GM23338 (cell line): ENCODE measurements at regions not wholly inside any gene's neighbourhood (a gene's known extent, or its start where the extent isn't known, plus 50 kb on each side); places are given as distances from the start of the nearest gene placed in this dataset.

Experiments used
- ATAC-seq: fragments of 200-7000 bp; cut with Tn5 transposase; 3 replicates; pipeline ENCODE4 v1.9.1; 2020
- DNase-seq: peaks from one replicate; pipeline ENCODE4 v3.0.0-alpha.2; 2015; ENCODE audit warnings: low spot score
- H2AFZ ChIP-seq: fragments of 200-600 bp; sonication (generic); 2 replicates; pipeline ENCODE4 v1.8.0; 2016; ENCODE audit warnings: antibody characterized with exemption, mild to moderate bottlenecking, moderate library complexity
- H3F3A ChIP-seq: fragments of 200-600 bp; sonication (generic); replicated peaks from 2 replicates; pipeline ENCODE4 v1.8.0; 2017; ENCODE audit warnings: antibody characterized with exemption, mixed run types, low read depth
- H3K27ac ChIP-seq: fragments of 200-600 bp; sonication (generic); 2 replicates; pipeline ENCODE4 v1.6.1; 2016; ENCODE audit warnings: low read depth
- H3K27me3 ChIP-seq: fragments of 200-600 bp; sonication (generic); 2 replicates; pipeline ENCODE4 v1.8.0; 2016; ENCODE audit warnings: mild to moderate bottlenecking, mixed run types, moderate library complexity; ENCODE audit not compliant: insufficient read depth
- H3K36me3 ChIP-seq: fragments of 200-600 bp; sonication (generic); 2 replicates; pipeline ENCODE4 v1.8.0; 2016; ENCODE audit warnings: mild to moderate bottlenecking; ENCODE audit not compliant: insufficient read depth
- H3K4me1 ChIP-seq: fragments of 200-600 bp; sonication (generic); 2 replicates; pipeline ENCODE4 v1.8.0; 2016; ENCODE audit warnings: mild to moderate bottlenecking, moderate library complexity; ENCODE audit not compliant: insufficient read depth
- H3K4me2 ChIP-seq: fragments of 200-600 bp; sonication (generic); 2 replicates; pipeline ENCODE4 v1.7.1; 2017; ENCODE audit warnings: mixed run types
- H3K4me3 ChIP-seq: fragments of 200-600 bp; sonication (generic); 2 replicates; pipeline ENCODE4 v1.6.1; 2016; ENCODE audit warnings: mixed run types
- H3K79me2 ChIP-seq: fragments of 200-600 bp; sonication (generic); replicated peaks from 2 replicates; pipeline ENCODE4 v1.8.0; 2017; ENCODE audit warnings: mild to moderate bottlenecking; ENCODE audit not compliant: insufficient read depth
- H3K9me2 ChIP-seq: fragments of 200-600 bp; sonication (generic); 2 replicates; pipeline ENCODE4 v1.8.0; 2017; ENCODE audit not compliant: insufficient read depth
- H4K20me1 ChIP-seq: fragments of 200-600 bp; sonication (generic); replicated peaks from 2 replicates; pipeline ENCODE4 v1.8.0; 2017; ENCODE audit warnings: mild to moderate bottlenecking; ENCODE audit not compliant: insufficient read depth
- H3K27ac Mint-ChIP-seq: 2 replicates; pipeline ENCODE4 v1.8.0; 2020; ENCODE audit warnings: inconsistent platforms, mild to moderate bottlenecking, moderate library complexity, mixed read lengths
- H3K27me3 Mint-ChIP-seq: 3 replicates; pipeline ENCODE4 v1.8.0; 2022; ENCODE audit warnings: low read depth, mild to moderate bottlenecking, moderate library complexity, mixed read lengths, inconsistent platforms; ENCODE audit not compliant: insufficient read depth, poor library complexity
- H3K36me3 Mint-ChIP-seq: 3 replicates; pipeline ENCODE4 v1.8.0; 2021; ENCODE audit warnings: low read depth, mild to moderate bottlenecking, inconsistent platforms, moderate library complexity, mixed read lengths
- H3K4me1 Mint-ChIP-seq: 3 replicates; pipeline ENCODE4 v1.8.0; 2020; ENCODE audit warnings: mild to moderate bottlenecking, inconsistent platforms, mixed read lengths
- H3K4me3 Mint-ChIP-seq: 3 replicates; pipeline ENCODE4 v1.8.0; 2021; ENCODE audit warnings: moderate library complexity, mild to moderate bottlenecking, inconsistent platforms, mixed read lengths
- H3K9me3 Mint-ChIP-seq: 3 replicates; pipeline ENCODE4 v1.8.0; 2020; ENCODE audit warnings: moderate library complexity, mild to moderate bottlenecking, inconsistent platforms, mixed read lengths
- EZH2 ChIP-seq: fragments of 200-600 bp; sonication (generic); IDR thresholded peaks from one replicate; pipeline ENCODE4 v1.8.0; 2017; ENCODE audit warnings: antibody characterized with exemption, mild to moderate bottlenecking, low read depth; ENCODE audit not compliant: unreplicated experiment
- EZH2phosphoT487 ChIP-seq: fragments of 200-600 bp; sonication (generic); IDR thresholded peaks from one replicate; pipeline ENCODE4 v1.8.1; 2018; ENCODE audit warnings: antibody characterized with exemption; ENCODE audit not compliant: unreplicated experiment
- JUNB ChIP-seq: IDR thresholded peaks from one replicate; pipeline ENCODE4 v1.6.1; 2016; ENCODE audit warnings: antibody characterized with exemption; ENCODE audit not compliant: unreplicated experiment
- NANOG ChIP-seq: IDR thresholded peaks from 2 replicates; pipeline ENCODE4 v1.6.1; 2016; ENCODE audit warnings: antibody characterized with exemption, borderline replicate concordance
- POLR2AphosphoS5 ChIP-seq: IDR thresholded peaks from 2 replicates; pipeline ENCODE4 v1.6.1; 2016; ENCODE audit warnings: antibody characterized with exemption, low read depth
- REST ChIP-seq: IDR thresholded peaks from one replicate; pipeline ENCODE4 v1.6.1; 2018; ENCODE audit warnings: antibody characterized with exemption; ENCODE audit not compliant: unreplicated experiment
- STAT1 ChIP-seq: IDR thresholded peaks from one replicate; pipeline ENCODE4 v1.6.1; 2016; ENCODE audit warnings: antibody characterized with exemption; ENCODE audit not compliant: unreplicated experiment
- ZNF114 ChIP-seq: fragments of 250-450 bp; sonication (Bioruptor Pico); IDR thresholded peaks from 2 replicates; pipeline ENCODE4 v1.5.0; 2020; ENCODE audit warnings: mild to moderate bottlenecking, moderate library complexity
- ZNF331 ChIP-seq: fragments of 250-450 bp; sonication (Bioruptor Pico); IDR thresholded peaks from 2 replicates; pipeline ENCODE4 v1.5.0; 2020; ENCODE audit warnings: low read depth, mild to moderate bottlenecking, moderate library complexity
- ZNF462 ChIP-seq: fragments of 250-450 bp; sonication (Bioruptor Pico); IDR thresholded peaks from 2 replicates; pipeline ENCODE4 v1.5.0; 2020; ENCODE audit warnings: mild to moderate bottlenecking, moderate library complexity
- TF ChIP-seq, protein P1 (sequence below), 2 experiments: fragments of 200-600 bp in 1 of 2; sonication (generic) in 1 of 2; conservative IDR thresholded peaks; 2 replicates each; pipeline versions ENCODE4 v1.5.1 to v1.6.1; 2016 to 2017; ENCODE audit warnings: antibody characterized with exemption in 2 of 2, low read depth in 2 of 2, mild to moderate bottlenecking in 2 of 2, moderate library complexity in 1 of 2
- TF ChIP-seq, protein P2 (sequence below): IDR thresholded peaks from 2 replicates; pipeline ENCODE4 v1.6.1; 2016; ENCODE audit warnings: antibody characterized with exemption

GRCh38 chr1:244196571-244197285 is 145.6 kb downstream of the ZBTB18 start (continued):
- no peak for TF ChIP-seq ZNF462 (CRISPR knock-in tag)
- no peak for TF ChIP-seq NANOG
- no peak for TF ChIP-seq EZH2phosphoT487
- TF ChIP-seq ZNF114 (CRISPR knock-in tag), result no peak
- TF ChIP-seq JUNB, result no peak

- Mint-ChIP-seq H3K4me1 (peaks cover 5% of the 10 kb centered on the region), H3K27ac (no peak overlapping the region), H3K27me3 (peaks cover 2% of the 10 kb centered on the region), H3K4me3 (no peak overlapping the region), H3K9me3 (no peaks in the 10 kb centered on the region), H3K36me3 (no peaks in the 10 kb centered on the region)
- no peak overlapping the region for H3K27ac ChIP-seq
- no peak overlapping the region for H3K4me3 ChIP-seq
- no peaks in the 10 kb centered on the region for H3K4me1 ChIP-seq
- H3K9me2 ChIP-seq, result 0 out of 2 replicates have a peak, but pooled peaks cover 7% of the 10 kb centered on the region
- H3F3A ChIP-seq, result no peaks in the 10 kb centered on the region
- H3K4me2 ChIP-seq, result no peak overlapping the region
- DNase-seq (no peak), ATAC-seq (no peak)
- no peaks in the 10 kb centered on the region for H3K27me3 ChIP-seq
- H3K79me2 ChIP-seq, result no peaks in the 10 kb centered on the region
- H3K36me3 ChIP-seq, result no peaks in the 10 kb centered on the region
- H2AFZ ChIP-seq, result no peak overlapping the region
- H4K20me1 ChIP-seq, result no peaks in the 10 kb centered on the region
- TF ChIP-seq REST (no peak), ZNF331 (CRISPR knock-in tag) (no peak), EZH2 (no peak), STAT1 (no peak), POLR2AphosphoS5 (no peak), ZNF114 (CRISPR knock-in tag) (no peak)
- TF ChIP-seq, protein P1, sequence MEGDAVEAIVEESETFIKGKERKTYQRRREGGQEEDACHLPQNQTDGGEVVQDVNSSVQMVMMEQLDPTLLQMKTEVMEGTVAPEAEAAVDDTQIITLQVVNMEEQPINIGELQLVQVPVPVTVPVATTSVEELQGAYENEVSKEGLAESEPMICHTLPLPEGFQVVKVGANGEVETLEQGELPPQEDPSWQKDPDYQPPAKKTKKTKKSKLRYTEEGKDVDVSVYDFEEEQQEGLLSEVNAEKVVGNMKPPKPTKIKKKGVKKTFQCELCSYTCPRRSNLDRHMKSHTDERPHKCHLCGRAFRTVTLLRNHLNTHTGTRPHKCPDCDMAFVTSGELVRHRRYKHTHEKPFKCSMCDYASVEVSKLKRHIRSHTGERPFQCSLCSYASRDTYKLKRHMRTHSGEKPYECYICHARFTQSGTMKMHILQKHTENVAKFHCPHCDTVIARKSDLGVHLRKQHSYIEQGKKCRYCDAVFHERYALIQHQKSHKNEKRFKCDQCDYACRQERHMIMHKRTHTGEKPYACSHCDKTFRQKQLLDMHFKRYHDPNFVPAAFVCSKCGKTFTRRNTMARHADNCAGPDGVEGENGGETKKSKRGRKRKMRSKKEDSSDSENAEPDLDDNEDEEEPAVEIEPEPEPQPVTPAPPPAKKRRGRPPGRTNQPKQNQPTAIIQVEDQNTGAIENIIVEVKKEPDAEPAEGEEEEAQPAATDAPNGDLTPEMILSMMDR (conservative IDR thresholded peaks at IDR 0.05; ENCODE audit: low read depth in 2 of 2), result no peak
- TF ChIP-seq, protein P2, sequence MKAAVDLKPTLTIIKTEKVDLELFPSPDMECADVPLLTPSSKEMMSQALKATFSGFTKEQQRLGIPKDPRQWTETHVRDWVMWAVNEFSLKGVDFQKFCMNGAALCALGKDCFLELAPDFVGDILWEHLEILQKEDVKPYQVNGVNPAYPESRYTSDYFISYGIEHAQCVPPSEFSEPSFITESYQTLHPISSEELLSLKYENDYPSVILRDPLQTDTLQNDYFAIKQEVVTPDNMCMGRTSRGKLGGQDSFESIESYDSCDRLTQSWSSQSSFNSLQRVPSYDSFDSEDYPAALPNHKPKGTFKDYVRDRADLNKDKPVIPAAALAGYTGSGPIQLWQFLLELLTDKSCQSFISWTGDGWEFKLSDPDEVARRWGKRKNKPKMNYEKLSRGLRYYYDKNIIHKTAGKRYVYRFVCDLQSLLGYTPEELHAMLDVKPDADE, result no peak
Observed at GRCh38 chr1:244197851-244198375, 146.8 kb downstream of the ZBTB18 start.
